ENCODE measurements at regions not wholly inside any gene's neighbourhood (a gene's known extent, or its start where the extent isn't known, plus 50 kb on each side); places are given as distances from the start of the nearest gene placed in this dataset.

DNA sequence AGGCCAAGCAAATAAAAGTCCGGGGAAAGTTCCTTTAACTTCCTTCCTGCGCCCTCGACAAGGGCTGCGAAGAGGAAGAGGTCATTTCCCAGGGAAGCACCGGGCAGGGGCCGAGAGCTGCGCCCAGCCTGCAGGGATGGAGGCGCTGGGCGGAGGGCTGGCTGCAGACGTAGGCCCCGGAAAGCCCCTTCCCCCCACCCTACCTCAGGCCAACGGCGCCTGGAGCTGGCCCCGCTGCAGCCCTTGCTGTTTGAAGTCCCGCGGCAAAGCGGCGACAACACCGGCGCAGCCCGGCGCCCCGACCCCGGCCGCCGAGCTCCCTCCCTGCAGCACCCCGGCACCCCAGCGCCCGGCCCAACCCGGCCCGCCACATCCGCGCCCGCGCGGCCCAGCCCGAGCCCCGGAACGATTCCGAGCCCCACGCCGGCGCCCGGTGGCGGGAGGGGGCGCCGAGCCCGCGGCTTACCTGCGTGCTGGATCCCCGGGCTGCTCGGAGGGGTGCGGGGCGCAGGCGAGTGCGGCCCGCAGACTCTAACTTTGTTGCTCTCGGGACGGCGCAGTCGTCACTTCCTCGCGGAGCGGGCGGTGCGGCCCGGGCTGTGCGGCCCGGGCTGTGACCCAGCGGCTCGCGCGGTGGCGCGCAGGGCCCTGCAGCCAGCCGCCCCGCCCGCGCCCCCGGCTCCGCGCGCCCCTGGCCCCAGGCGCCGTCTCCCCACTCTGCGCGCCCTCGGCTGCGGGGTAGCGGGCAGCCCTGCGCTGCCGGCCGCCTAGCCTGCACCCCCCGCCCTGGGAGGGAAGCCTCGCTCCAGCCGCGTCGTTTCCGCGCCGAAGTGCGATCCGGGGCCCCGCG is 64.8 kb upstream of the PTGR2 start:
- POLR2A ChIA-PET, result interaction anchor here (0.6 to 2.5 kb wide), 7 partner anchors 10 to 100 kb away, joined by 6 to 25 read pairs (median 10); partner anchors contain the start of genes PTGR2 and ZNF410
- peaks cover 21% of the 10 kb centered on the region for H3K36me3 Mint-ChIP-seq (ENCODE audit: insufficient read depth, unreplicated experiment)
- H3K27me3 Mint-ChIP-seq (ENCODE audit: insufficient read depth, unreplicated experiment), result no peaks in the 10 kb centered on the region
- Histone ChIP-seq H3K4me3 (ENCODE audit: low read depth, low read length) (peak overlapping the region; percentile 64), H3K36me3 (ENCODE audit: control insufficient read depth, insufficient read depth, low read length) (no peaks in the 10 kb centered on the region), H3K9me3 (no peaks in the 10 kb centered on the region), H3K27me3 (replicated peaks; ENCODE audit: control insufficient read depth, insufficient read depth, low read length) (no peaks in the 10 kb centered on the region), H3K4me1 (peaks cover 57% of the 10 kb centered on the region)
- BruUV-seq (replicated peaks), result no TSS peak
- peak overlapping the region; percentile 95 for H3K27ac Mint-ChIP-seq (ENCODE audit: unreplicated experiment)
- no peaks in the 10 kb centered on the region for H3K9me3 Mint-ChIP-seq (ENCODE audit: unreplicated experiment)
- CTCF ChIA-PET, result interaction anchor here (0.6 to 1.8 kb wide), 9 partner anchors 15 to 65 kb away, joined by 3 to 7 read pairs (median 4); partner anchors contain the start of gene PTGR2
- H3K4me3 Mint-ChIP-seq (ENCODE audit: unreplicated experiment), result peak overlapping the region; percentile 92
- peaks cover 54% of the 10 kb centered on the region for H3K4me1 Mint-ChIP-seq (ENCODE audit: low read depth, unreplicated experiment)
- intact Hi-C loops (cut with micrococcal nuclease; ENCODE audit: unreplicated experiment), result loop anchor here (1.0 to 5.0 kb wide), 4 partner anchors 9 to 40 kb away; a partner anchor contains a TSS
- TF ChIP-seq CTCF (IDR thresholded peaks at IDR 0.05; ENCODE audit: insufficient read depth in 1 of 2, low read depth in 1 of 2, low read length in 1 of 2, severe bottlenecking in 1 of 2, unreplicated experiment in 1 of 2), result no peak
- DNase-seq, result peak; percentile 55 to 74

GRCh38 chr14:73785834-73786635 is 65.6 kb upstream of the PTGR2 start:
- Mint-ChIP-seq H3K27ac (ENCODE audit: unreplicated experiment) (peak overlapping the region; percentile 77), H3K27me3 (ENCODE audit: insufficient read depth, unreplicated experiment) (no peaks in the 10 kb centered on the region), H3K36me3 (ENCODE audit: insufficient read depth, unreplicated experiment) (peaks cover 21% of the 10 kb centered on the region), H3K4me1 (ENCODE audit: low read depth, unreplicated experiment) (peaks cover 46% of the 10 kb centered on the region), H3K4me3 (ENCODE audit: unreplicated experiment) (peak overlapping the region; percentile 92), H3K9me3 (ENCODE audit: unreplicated experiment) (no peaks in the 10 kb centered on the region)
- peak overlapping the region; percentile 64 for H3K4me3 ChIP-seq (ENCODE audit: low read depth, low read length)
- ChIA-PET CTCF (interaction anchor here (0.6 to 1.9 kb wide), 11 partner anchors 10 to 57 kb away, joined by 3 to 7 read pairs (median 4); a partner anchor contains a TSS), POLR2A (interaction anchor here (0.6 to 2.5 kb wide), 10 partner anchors 9 to 233 kb away, joined by 3 to 25 read pairs (median 6); partner anchors contain the start of genes BBOF1 and PTGR2)
- no peaks in the 10 kb centered on the region for H3K36me3 ChIP-seq (ENCODE audit: control insufficient read depth, insufficient read depth, low read length)
- TF ChIP-seq CTCF (IDR thresholded peaks at IDR 0.05; ENCODE audit: insufficient read depth in 1 of 2, low read depth in 1 of 2, low read length in 1 of 2, severe bottlenecking in 1 of 2, unreplicated experiment in 1 of 2), result peak in 1 of 2 experiments; percentile 20
- H3K27me3 ChIP-seq (replicated peaks; ENCODE audit: control insufficient read depth, insufficient read depth, low read length), result no peaks in the 10 kb centered on the region
- DNase-seq, result peak; percentile 84 to 88
- peaks cover 57% of the 10 kb centered on the region for H3K4me1 ChIP-seq
- BruUV-seq (replicated peaks), result TSS peak; percentile 64
- intact Hi-C loops (cut with micrococcal nuclease; ENCODE audit: unreplicated experiment), result loop anchor here (1.0 to 5.0 kb wide), 4 partner anchors 10 to 41 kb away; a partner anchor contains a TSS
- no peaks in the 10 kb centered on the region for H3K9me3 ChIP-seq

Data from Caco-2 (cell line).